A549 (cell line): ENCODE measurements at regions not wholly inside any gene's neighbourhood (a gene's known extent, or its start where the extent isn't known, plus 50 kb on each side); places are given as distances from the start of the nearest gene placed in this dataset.

ENCODE experiments used
- ATAC-seq, 2 experiments: fragments of 200-7000 bp in 1 of 2; fragments of >200 bp in 1 of 2; cut with Nextera tagmentation in 1 of 2; cut with Tn5 transposase in 1 of 2; 3 replicates each; pipeline versions ENCODE4 v1.8.0 to v1.9.1; 2018 to 2020; ENCODE audit warnings: mild to moderate bottlenecking in 1 of 2, moderate library complexity in 1 of 2
- CTCF ChIA-PET: fragments of 300-600 bp; sonication (Branson Sonifier 250); formaldehyde crosslinking; extraction: SDS; loops from one replicate; lab custom pipeline; 2021; ENCODE audit warnings: antibody characterized with exemption, inconsistent platforms; lab: Yijun Ruan, JAX
- POLR2A ChIA-PET: fragments of 350-600 bp; formaldehyde crosslinking; extraction: SDS; loops from one replicate; lab custom pipeline; 2021; ENCODE audit warnings: antibody characterized with exemption, inconsistent platforms; lab: Yijun Ruan, JAX
- DNase-seq, 2 experiments: peaks; one replicate each; pipeline versions ENCODE4 v3.0.0 to v3.0.0-alpha.2; 2011 to 2016; ENCODE audit warnings: low read depth in 1 of 2, low spot score in 1 of 2
- FAIRE-seq: peaks from 2 replicates; lab custom pipeline; 2011; peaks lifted over from hg19 to GRCh38; lab: Jason Lieb, UNC
- H3K27ac ChIP-seq, 2 experiments: fragments of >200 bp; sonication (Bioruptor Twin); formaldehyde crosslinking; 3 replicates each; pipeline ENCODE4 v1.5.1; 2016 to 2017
- H3K4me1 ChIP-seq: fragments of >200 bp; sonication (Bioruptor Twin); formaldehyde crosslinking; 3 replicates; pipeline ENCODE4 v1.6.1; 2016
- H3K4me2 ChIP-seq: fragments of >200 bp; sonication (Bioruptor Twin); formaldehyde crosslinking; 3 replicates; pipeline ENCODE4 v1.6.1; 2016
- H3K4me3 ChIP-seq: fragments of >200 bp; sonication (Bioruptor Twin); formaldehyde crosslinking; 3 replicates; pipeline ENCODE4 v1.5.1; 2016
- H3K9me3 ChIP-seq: fragments of >200 bp; sonication (Bioruptor Twin); formaldehyde crosslinking; 3 replicates; pipeline ENCODE4 v1.6.1; 2016
- BHLHE40 ChIP-seq: IDR thresholded peaks from 2 replicates; pipeline ENCODE4 v1.6.1; 2012; ENCODE audit warnings: low read depth, low read length, inconsistent platforms
- CEBPB ChIP-seq, 2 experiments: fragments of >200 bp in 1 of 2; sonication (Bioruptor Twin) in 1 of 2; formaldehyde crosslinking in 1 of 2; IDR thresholded peaks; 2 replicates each; pipeline ENCODE4 v1.6.1; 2012 to 2016
- CHD4 ChIP-seq: fragments of 200-600 bp; sonication (generic); IDR thresholded peaks from 2 replicates; pipeline ENCODE4 v1.6.1; 2016; ENCODE audit warnings: antibody characterized with exemption, mild to moderate bottlenecking, borderline replicate concordance
- EHMT2 ChIP-seq: fragments of 200-600 bp; sonication (generic); IDR thresholded peaks from 2 replicates; pipeline ENCODE4 v1.6.1; 2016; ENCODE audit warnings: antibody characterized with exemption, low read depth, mild to moderate bottlenecking, moderate library complexity
- EP300 ChIP-seq, 2 experiments: fragments of >200 bp; sonication (Bioruptor Twin); formaldehyde crosslinking; IDR thresholded peaks; 2 replicates in 1 of 2; 3 replicates in 1 of 2; pipeline ENCODE4 v1.6.1; 2016 to 2017
- FOSB ChIP-seq: fragments of 250-450 bp; sonication (Bioruptor Pico); IDR thresholded peaks from 2 replicates; pipeline ENCODE4 v1.5.0; 2020; ENCODE audit warnings: mild to moderate bottlenecking, moderate library complexity
- GATA3 ChIP-seq: IDR thresholded peaks from 2 replicates; pipeline ENCODE4 v1.6.1; 2012; ENCODE audit warnings: borderline replicate concordance
- NR3C1 ChIP-seq: fragments of >200 bp; sonication (Bioruptor Twin); formaldehyde crosslinking; IDR thresholded peaks from 3 replicates; pipeline ENCODE4 v1.6.1; 2017
- PHF8 ChIP-seq: fragments of 200-600 bp; sonication (generic); IDR thresholded peaks from 2 replicates; pipeline ENCODE4 v1.6.1; 2016; ENCODE audit warnings: low read depth, mild to moderate bottlenecking, antibody characterized with exemption, moderate library complexity, borderline replicate concordance
- RARB ChIP-seq: fragments of 250-450 bp; sonication (Bioruptor Pico); IDR thresholded peaks from 2 replicates; pipeline ENCODE4 v1.8.0; 2021; ENCODE audit warnings: mild to moderate bottlenecking, moderate library complexity
- TFCP2L1 ChIP-seq: fragments of 250-450 bp; sonication (Bioruptor Pico); IDR thresholded peaks from 2 replicates; pipeline ENCODE4 v1.5.0; 2021; ENCODE audit warnings: mild to moderate bottlenecking
- ZFP36 ChIP-seq: fragments of 450-650 bp; IDR thresholded peaks from 2 replicates; pipeline ENCODE4 v1.6.1; 2014; ENCODE audit warnings: borderline replicate concordance; ENCODE audit not compliant: partially characterized antibody
- ZNF302 ChIP-seq: fragments of 250-450 bp; sonication (Bioruptor Pico); IDR thresholded peaks from 2 replicates; pipeline ENCODE4 v1.9.0; 2021; ENCODE audit warnings: inconsistent platforms, mild to moderate bottlenecking, moderate library complexity
- ZSCAN20 ChIP-seq: fragments of 250-450 bp; sonication (Bioruptor Pico); IDR thresholded peaks from 2 replicates; pipeline ENCODE4 v1.8.0; 2022; ENCODE audit warnings: mild to moderate bottlenecking, moderate library complexity
- WGBS: methylation state at CpG from one replicate; pipeline ENCODE4 v1.1.6; 2017; ENCODE audit errors: missing lambda C conversion rate; 5-methylcytosine and 5-hydroxymethylcytosine counted together
- TF ChIP-seq, protein P1 (sequence below): fragments of >200 bp; sonication (Bioruptor Twin); formaldehyde crosslinking; IDR thresholded peaks from 3 replicates; pipeline ENCODE4 v1.5.1; 2016
- TF ChIP-seq, protein P2 (sequence below): IDR thresholded peaks from 2 replicates; pipeline ENCODE4 v1.6.1; 2012
- TF ChIP-seq, protein P3 (sequence below): fragments of >200 bp; sonication (Bioruptor Twin); formaldehyde crosslinking; IDR thresholded peaks from 3 replicates; pipeline ENCODE4 v1.6.1; 2016

DNA sequence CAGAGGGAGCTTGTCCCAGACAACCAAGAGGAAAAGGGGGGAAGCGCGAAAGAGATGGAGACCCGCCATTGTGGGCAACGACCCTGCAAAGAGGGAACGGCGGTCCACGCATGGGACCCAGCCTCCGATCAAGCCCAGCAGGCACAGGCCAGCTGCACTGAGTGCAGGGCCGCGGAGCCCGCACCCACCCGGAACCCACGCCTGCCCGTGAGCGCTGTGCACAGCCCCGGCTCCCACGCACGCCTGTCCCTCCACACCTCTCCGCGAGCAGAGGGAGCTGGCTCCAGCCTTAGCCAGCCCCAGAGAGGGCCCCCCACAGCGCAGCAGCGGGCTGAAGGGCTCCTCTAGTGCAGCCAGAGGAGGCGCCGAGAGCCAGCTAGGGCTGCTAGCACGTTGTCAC lies 416.5 kb downstream of the DMRTA1 start (continued):
- TF ChIP-seq, protein P1, sequence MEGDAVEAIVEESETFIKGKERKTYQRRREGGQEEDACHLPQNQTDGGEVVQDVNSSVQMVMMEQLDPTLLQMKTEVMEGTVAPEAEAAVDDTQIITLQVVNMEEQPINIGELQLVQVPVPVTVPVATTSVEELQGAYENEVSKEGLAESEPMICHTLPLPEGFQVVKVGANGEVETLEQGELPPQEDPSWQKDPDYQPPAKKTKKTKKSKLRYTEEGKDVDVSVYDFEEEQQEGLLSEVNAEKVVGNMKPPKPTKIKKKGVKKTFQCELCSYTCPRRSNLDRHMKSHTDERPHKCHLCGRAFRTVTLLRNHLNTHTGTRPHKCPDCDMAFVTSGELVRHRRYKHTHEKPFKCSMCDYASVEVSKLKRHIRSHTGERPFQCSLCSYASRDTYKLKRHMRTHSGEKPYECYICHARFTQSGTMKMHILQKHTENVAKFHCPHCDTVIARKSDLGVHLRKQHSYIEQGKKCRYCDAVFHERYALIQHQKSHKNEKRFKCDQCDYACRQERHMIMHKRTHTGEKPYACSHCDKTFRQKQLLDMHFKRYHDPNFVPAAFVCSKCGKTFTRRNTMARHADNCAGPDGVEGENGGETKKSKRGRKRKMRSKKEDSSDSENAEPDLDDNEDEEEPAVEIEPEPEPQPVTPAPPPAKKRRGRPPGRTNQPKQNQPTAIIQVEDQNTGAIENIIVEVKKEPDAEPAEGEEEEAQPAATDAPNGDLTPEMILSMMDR, result no peak

DNA sequence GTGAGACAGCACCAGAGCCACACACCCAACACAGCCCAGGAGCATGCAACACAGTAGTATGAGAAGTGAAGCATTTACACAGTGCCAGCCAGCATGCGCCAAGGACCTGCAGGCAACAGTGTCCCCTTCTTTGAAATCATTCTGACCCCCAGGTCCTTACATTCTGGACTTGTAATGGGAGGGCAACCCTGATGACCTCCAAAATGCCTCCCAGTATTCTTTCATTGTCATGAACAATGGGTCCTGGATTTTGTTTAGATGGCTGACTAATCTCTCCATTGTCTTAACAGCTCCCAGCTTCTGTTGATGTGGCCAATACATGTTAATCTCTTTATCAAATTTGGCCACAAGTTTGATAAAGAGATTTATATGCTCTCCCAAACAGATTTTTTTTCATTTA lies 417.1 kb downstream of the DMRTA1 start:
- no peak for ATAC-seq
- POLR2A ChIA-PET, result no interaction called here
- Histone ChIP-seq H3K9me3 (no peaks in the 10 kb centered on the region), H3K4me2 (no peak overlapping the region), H3K4me3 (no peak overlapping the region), H3K4me1 (no peaks in the 10 kb centered on the region), H3K27ac (no peak overlapping the region)
- CTCF ChIA-PET, result no interaction called here
- no peak for FAIRE-seq
- DNase-seq, result no peak
- TF ChIP-seq CEBPB (IDR thresholded peaks at IDR 0.05) (no peak), EHMT2 (no peak), PHF8 (no peak), GATA3 (no peak), CHD4 (no peak), ZFP36 (no peak), EP300 (IDR thresholded peaks at IDR 0.05) (no peak), FOSB (CRISPR knock-in tag) (no peak), RARB (CRISPR knock-in tag) (no peak)
- TF ChIP-seq, protein P1, result no peak
- WGBS, result 13% methylated on average over 1 of the region's 1 CpG

DNA sequence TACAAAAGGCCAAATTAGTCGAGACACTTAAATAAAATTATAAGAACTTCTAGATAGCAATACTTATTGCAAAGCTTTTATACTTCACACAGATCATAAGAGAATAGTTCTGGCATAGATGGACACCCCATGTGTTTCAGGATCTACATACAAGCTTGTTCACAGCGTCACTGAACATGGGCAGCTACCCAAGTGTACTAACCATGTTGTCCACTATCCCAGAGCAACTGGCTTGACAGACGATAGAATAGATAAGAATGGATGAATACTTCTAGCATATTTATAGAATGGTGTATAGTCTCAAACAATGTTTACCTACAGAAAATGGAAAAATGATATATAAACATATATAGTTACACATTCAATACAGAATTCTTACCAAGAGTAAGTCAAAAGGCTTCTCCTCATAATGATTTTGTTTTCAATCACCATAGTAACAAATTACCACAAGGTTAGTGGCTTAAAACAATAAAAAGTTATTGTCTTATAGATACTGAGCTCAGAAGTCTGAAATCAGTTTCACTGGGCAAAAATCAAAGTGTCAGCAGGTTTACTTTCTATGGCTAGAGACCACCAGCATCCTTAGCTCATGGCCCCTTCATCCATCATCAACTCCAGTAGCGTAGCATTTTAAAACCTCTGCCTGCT lies 446.7 kb downstream of the DMRTA1 start:
- POLR2A ChIA-PET, result no interaction called here
- no peak overlapping the region for H3K4me3 ChIP-seq
- TF ChIP-seq, protein P2, sequence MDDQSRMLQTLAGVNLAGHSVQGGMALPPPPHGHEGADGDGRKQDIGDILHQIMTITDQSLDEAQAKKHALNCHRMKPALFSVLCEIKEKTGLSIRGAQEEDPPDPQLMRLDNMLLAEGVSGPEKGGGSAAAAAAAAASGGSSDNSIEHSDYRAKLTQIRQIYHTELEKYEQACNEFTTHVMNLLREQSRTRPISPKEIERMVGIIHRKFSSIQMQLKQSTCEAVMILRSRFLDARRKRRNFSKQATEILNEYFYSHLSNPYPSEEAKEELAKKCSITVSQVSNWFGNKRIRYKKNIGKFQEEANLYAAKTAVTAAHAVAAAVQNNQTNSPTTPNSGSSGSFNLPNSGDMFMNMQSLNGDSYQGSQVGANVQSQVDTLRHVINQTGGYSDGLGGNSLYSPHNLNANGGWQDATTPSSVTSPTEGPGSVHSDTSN, result no peak
- no peak for TF ChIP-seq RARB (CRISPR knock-in tag)
- TF ChIP-seq, protein P3, sequence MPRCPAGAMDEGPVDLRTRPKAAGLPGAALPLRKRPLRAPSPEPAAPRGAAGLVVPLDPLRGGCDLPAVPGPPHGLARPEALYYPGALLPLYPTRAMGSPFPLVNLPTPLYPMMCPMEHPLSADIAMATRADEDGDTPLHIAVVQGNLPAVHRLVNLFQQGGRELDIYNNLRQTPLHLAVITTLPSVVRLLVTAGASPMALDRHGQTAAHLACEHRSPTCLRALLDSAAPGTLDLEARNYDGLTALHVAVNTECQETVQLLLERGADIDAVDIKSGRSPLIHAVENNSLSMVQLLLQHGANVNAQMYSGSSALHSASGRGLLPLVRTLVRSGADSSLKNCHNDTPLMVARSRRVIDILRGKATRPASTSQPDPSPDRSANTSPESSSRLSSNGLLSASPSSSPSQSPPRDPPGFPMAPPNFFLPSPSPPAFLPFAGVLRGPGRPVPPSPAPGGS, result no peak
- TF ChIP-seq BHLHE40, result no peak
- no peak for TF ChIP-seq NR3C1
- no peak for TF ChIP-seq PHF8
- no peak for TF ChIP-seq TFCP2L1 (CRISPR knock-in tag)
- TF ChIP-seq ZSCAN20 (CRISPR knock-in tag), result no peak
- TF ChIP-seq ZNF302, result no peak
- FAIRE-seq (no peak), DNase-seq (no peak), ATAC-seq (no peak)
- H3K4me2 ChIP-seq, result no peak overlapping the region
- H3K4me1 ChIP-seq, result no peaks in the 10 kb centered on the region
- no peaks in the 10 kb centered on the region for H3K9me3 ChIP-seq
- no peak overlapping the region for H3K27ac ChIP-seq
- 15% methylated on average over 4 of the region's 4 CpGs for WGBS
- CTCF ChIA-PET, result no interaction called here
